HG03196 (cell line): ENCODE measurements at regions not wholly inside any gene's neighbourhood (a gene's known extent, or its start where the extent isn't known, plus 50 kb on each side); places are given as distances from the start of the nearest gene placed in this dataset.

Experiments
- ATAC-seq: cut with Tn5 transposase; IDR thresholded peaks from one replicate; pipeline ENCODE4 v1.9.1; 2021; ENCODE audit not compliant: unreplicated experiment

- ATAC-seq: no peak
These were observed 102.5 kb upstream of the ATP1B1 start for GRCh38 chr1:169003864-169004516.

GRCh38 chr1:169005776-169006175 lies 100.7 kb upstream of the ATP1B1 start:
- no peak for ATAC-seq

- ATAC-seq: no peak
These were observed 96.8 kb upstream of the ATP1B1 start for GRCh38 chr1:169009666-169010065.

- peak; percentile 61 for ATAC-seq
These were observed 94.1 kb upstream of the ATP1B1 start for GRCh38 chr1:169012416-169012815.

DNA sequence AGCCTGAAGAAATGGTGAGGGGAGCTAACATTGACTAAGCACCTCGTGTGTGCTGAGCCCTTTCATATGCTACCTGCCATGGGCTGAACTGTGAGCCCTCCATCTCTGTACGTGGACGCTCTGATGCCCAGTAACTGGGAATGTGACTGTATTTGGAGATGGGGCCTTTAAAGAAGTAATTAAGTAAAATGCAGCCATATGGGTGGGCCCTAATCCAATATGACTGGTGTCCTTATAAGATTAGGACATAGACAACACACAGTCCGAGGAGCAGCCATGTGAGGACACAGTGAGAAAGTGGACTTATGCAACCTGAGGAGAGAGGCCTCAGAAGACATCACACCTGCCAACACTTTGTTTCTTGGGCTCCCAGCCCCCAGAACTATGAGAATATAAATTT lies 92.7 kb upstream of the ATP1B1 start:
- no peak for ATAC-seq

DNA sequence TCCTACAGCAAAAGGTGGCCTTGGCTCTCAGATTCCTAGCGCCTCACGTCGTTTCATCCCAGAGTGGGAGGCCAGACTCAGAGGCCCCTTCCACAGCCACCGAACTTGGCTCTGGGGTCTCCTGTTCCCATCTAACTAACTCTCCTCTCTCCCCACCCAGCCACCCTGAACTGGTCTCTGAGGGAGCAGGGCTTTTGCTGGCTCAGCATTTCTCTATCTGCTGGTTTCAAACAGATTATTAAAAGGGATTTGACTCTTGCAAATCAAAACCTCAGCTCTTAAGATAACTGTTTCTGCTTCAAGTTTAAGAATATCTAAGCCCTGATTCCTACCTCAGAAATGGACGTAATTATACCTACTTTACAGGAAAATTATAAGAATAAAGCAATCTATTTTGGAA lies 91.0 kb upstream of the ATP1B1 start:
- no peak for ATAC-seq

GRCh38 chr1:169018751-169019150 lies 87.7 kb upstream of the ATP1B1 start:
- ATAC-seq: no peak

GRCh38 chr1:169019419-169020058 lies 87.0 kb upstream of the ATP1B1 start:
- no peak for ATAC-seq

GRCh38 chr1:169020684-169021083 lies 85.8 kb upstream of the ATP1B1 start:
- ATAC-seq: no peak

- no peak for ATAC-seq
These were observed 83.8 kb upstream of the ATP1B1 start for GRCh38 chr1:169022648-169023047.

DNA sequence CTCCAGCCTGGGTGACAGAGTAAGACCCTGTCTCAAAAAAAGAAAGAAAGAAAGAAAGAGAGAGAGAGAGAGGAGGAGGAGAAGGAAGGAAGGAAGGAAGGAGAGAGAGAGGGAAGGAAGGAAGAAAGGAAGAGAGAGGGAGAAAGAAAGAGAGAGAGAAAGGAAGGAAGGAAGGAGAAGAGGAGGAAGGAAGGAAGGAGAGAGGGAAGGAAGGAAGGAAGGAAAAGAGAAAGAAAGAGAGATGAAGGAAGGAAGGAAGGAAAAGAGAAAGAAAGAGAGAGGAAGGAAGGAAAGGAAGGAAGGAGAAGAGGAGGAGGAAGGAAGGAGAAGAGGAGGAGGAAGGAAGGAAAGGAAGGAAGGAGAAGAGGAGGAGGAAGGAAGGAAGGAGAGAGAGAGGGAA lies 82.2 kb upstream of the ATP1B1 start:
- ATAC-seq: no peak

GRCh38 chr1:169024800-169025271 lies 81.7 kb upstream of the ATP1B1 start:
- peak; percentile 86 for ATAC-seq

GRCh38 chr1:169025412-169025811 lies 81.1 kb upstream of the ATP1B1 start:
- ATAC-seq: peak; percentile 19

GRCh38 chr1:169027607-169028320 lies 78.7 kb upstream of the ATP1B1 start:
- ATAC-seq: peak; percentile 50

- ATAC-seq: no peak
These were observed 74.8 kb upstream of the ATP1B1 start for GRCh38 chr1:169031566-169032224.

GRCh38 chr1:169041366-169041765 lies 65.1 kb upstream of the ATP1B1 start:
- ATAC-seq: no peak

GRCh38 chr1:169042377-169042776 lies 64.1 kb upstream of the ATP1B1 start:
- ATAC-seq: no peak

DNA sequence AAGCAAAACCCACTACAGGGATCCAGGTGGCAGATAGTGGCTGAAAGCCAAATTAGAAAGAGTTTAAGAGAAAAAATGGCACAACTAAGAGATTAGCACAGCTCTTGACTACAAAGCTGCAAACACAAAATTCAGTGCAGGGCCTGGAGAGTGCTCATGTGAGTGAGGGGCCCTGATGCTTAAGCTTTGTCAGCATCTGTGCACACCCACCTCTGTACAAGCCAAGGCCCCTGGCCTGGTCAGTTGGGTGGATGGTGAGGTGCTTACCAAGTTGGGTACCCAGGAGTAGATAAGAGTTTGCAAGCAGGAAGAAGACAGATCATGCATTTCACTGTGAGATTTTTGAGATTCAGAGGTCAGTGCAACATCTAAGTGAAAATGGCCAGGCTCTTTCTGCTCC lies 62.7 kb upstream of the ATP1B1 start:
- ATAC-seq: peak; percentile 20

DNA sequence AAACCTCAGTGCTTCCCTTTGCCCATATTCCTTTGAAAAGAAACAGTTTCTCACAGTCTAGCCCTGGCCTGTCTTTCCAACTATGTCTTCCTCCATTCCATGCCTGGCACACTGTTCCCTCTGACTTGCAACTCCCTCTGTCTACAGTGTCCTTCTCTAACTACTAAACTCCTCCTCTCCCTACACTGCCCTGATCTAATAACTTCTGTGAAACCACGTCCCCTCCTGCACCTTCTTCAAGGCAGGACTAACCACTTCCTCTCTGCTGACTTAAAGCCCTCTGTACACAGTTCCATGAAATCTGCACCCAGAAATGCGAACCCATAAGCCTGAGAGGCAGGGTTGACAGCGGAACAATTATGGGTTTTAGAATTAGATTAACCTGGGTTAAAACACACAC lies 62.2 kb upstream of the ATP1B1 start:
- ATAC-seq: peak; percentile 75

GRCh38 chr1:169044971-169045370 lies 61.5 kb upstream of the ATP1B1 start:
- peak; percentile 45 for ATAC-seq

- no peak for ATAC-seq
These were observed 59.8 kb upstream of the ATP1B1 start for GRCh38 chr1:169046671-169047070.

DNA sequence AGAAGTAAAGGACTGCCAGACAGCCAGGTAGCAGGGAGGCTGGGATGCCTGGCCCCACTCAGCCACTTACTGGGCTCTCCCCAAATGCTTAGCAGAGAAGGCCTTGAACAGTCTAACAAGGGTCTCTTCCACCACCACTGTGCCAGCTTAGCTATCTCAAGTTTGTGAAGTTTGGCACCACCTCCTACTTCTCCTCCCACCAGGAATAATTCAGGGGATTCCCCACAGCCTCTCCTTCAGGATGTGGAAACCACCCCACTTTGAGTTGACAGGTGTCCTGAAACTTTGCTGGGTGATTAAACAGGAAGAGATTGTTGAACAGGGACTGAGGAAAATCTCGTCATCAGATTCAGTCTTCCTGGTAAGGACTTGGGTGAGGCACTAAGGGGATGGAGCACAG lies 59.4 kb upstream of the ATP1B1 start:
- no peak for ATAC-seq
